ENCODE measurements at regions not wholly inside any gene's neighbourhood (a gene's known extent, or its start where the extent isn't known, plus 50 kb on each side); places are given as distances from the start of the nearest gene placed in this dataset.
"Not testable (repeated sequence)": the region's sequence is repeated elsewhere in the genome, so short reads cannot be mapped to it uniquely, and the experiment has no call there.

DNA sequence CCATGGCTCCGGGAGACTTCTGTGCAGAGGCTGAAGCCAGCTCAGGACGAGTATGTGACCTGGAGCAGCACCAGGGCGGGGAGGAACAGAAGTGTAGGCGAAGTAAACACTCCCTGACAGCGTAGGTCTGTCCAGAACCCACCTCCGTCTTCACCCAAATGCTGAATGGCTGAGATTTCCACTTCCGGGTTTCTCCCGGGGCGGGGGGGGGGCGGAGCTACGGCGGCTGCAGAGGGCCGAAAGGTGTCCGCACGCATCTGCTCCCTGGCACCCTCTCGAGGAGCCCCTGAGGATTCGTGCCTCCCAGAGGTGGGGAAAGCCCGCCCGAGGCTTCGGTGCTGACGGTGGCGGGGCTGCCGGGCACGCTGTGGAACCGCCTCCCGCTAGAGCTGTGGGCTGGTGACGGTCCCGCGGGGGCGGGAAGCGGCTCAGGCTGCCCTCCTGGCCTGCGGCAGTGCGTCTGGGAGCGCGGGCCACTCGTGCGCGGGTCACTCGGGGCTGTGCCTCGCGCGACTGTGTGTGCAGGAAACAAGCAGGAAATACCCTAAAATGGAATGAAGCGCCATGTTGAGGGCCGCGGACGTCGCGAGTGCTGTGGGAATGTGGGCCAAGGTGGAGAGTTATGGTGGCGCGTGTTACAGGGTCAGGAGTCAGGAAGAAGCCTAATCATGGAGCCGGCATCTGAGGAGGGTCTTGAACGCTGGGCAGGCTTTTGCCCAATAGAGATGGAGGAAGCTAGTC, 1425.4 kb downstream of the FOXD4L5 start:
- Histone ChIP-seq H3K9me3 (ENCODE audit: low read length) (no peaks in the 10 kb centered on the region), H3K27ac (ENCODE audit: low read length) (no peak overlapping the region), H3K4me1 (ENCODE audit: insufficient read depth, low read length) (no peaks in the 10 kb centered on the region), H3K4me2 (ENCODE audit: low read length) (no peak overlapping the region), H3K4me3 (ENCODE audit: low read length) (no peak overlapping the region), H3F3A (ENCODE audit: low read length, unreplicated experiment) (no peaks in the 10 kb centered on the region), H3K9ac (ENCODE audit: low read length) (no peak overlapping the region), H4K20me1 (ENCODE audit: low read length) (no peaks in the 10 kb centered on the region), H3K36me3 (ENCODE audit: low read depth, low read length) (no peaks in the 10 kb centered on the region), H2AFZ (ENCODE audit: low read length) (no peak overlapping the region), H3K79me2 (ENCODE audit: low read length) (no peaks in the 10 kb centered on the region), H3K9me2 (replicated peaks; ENCODE audit: low read length) (no peaks in the 10 kb centered on the region), H3K27me3 (ENCODE audit: low read length) (no peaks in the 10 kb centered on the region)
- CTCF ChIA-PET = no interaction called here
- no peak for TF ChIP-seq EZH2phosphoT487 (IDR thresholded peaks at IDR 0.05; ENCODE audit: borderline replicate concordance, low read length)
- no peak for TF ChIP-seq EZH2 (IDR thresholded peaks at IDR 0.05; ENCODE audit: low read length, unreplicated experiment)
- TF ChIP-seq, protein P1, sequence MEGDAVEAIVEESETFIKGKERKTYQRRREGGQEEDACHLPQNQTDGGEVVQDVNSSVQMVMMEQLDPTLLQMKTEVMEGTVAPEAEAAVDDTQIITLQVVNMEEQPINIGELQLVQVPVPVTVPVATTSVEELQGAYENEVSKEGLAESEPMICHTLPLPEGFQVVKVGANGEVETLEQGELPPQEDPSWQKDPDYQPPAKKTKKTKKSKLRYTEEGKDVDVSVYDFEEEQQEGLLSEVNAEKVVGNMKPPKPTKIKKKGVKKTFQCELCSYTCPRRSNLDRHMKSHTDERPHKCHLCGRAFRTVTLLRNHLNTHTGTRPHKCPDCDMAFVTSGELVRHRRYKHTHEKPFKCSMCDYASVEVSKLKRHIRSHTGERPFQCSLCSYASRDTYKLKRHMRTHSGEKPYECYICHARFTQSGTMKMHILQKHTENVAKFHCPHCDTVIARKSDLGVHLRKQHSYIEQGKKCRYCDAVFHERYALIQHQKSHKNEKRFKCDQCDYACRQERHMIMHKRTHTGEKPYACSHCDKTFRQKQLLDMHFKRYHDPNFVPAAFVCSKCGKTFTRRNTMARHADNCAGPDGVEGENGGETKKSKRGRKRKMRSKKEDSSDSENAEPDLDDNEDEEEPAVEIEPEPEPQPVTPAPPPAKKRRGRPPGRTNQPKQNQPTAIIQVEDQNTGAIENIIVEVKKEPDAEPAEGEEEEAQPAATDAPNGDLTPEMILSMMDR (conservative IDR thresholded peaks at IDR 0.05; ENCODE audit: low read depth, low read length) = no peak
- ATAC-seq (no peak), DNase-seq (no peak)
- intact Hi-C loops (cut with micrococcal nuclease) = no loop called here
- POLR2A ChIA-PET (ENCODE audit: unreplicated experiment) = no interaction called here
- no TSS peak for BruUV-seq (replicated peaks)

DNA sequence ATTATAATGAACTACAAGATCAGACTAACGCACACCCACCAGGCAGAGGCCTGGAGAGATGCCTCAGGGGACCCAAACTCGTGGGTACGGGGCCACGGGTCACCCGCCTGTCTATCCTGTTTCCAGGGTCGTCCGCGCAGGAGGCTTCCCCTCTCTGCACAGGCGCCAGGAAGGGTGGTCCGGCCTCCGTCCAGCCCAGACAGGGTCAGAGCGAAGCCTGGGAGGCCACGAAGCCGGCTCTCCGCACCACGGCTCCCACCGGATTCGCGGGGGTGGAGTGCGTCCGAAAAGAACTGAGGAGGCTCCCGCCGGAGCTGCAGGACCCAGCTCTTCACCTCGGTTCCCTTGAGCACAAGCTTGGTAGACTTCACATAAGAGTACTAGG, 1425.9 kb downstream of the FOXD4L5 start:
- intact Hi-C loops (cut with micrococcal nuclease); H3K4me1 ChIP-seq (ENCODE audit: insufficient read depth, low read length); H3K4me3 ChIP-seq (ENCODE audit: low read length); H3K9ac ChIP-seq (ENCODE audit: low read length); H3K36me3 ChIP-seq (ENCODE audit: low read depth, low read length); H4K20me1 ChIP-seq (ENCODE audit: low read length); H2AFZ ChIP-seq (ENCODE audit: low read length); H3F3A ChIP-seq (ENCODE audit: low read length, unreplicated experiment); ATAC-seq; BruUV-seq (replicated peaks); H3K27me3 ChIP-seq (ENCODE audit: low read length); CTCF ChIA-PET; H3K9me3 ChIP-seq (ENCODE audit: low read length); H3K9me2 ChIP-seq (replicated peaks; ENCODE audit: low read length); DNase-seq; H3K79me2 ChIP-seq (ENCODE audit: low read length); H3K27ac ChIP-seq (ENCODE audit: low read length); POLR2A ChIA-PET (ENCODE audit: unreplicated experiment); H3K4me2 ChIP-seq (ENCODE audit: low read length): not testable (repeated sequence)

DNA sequence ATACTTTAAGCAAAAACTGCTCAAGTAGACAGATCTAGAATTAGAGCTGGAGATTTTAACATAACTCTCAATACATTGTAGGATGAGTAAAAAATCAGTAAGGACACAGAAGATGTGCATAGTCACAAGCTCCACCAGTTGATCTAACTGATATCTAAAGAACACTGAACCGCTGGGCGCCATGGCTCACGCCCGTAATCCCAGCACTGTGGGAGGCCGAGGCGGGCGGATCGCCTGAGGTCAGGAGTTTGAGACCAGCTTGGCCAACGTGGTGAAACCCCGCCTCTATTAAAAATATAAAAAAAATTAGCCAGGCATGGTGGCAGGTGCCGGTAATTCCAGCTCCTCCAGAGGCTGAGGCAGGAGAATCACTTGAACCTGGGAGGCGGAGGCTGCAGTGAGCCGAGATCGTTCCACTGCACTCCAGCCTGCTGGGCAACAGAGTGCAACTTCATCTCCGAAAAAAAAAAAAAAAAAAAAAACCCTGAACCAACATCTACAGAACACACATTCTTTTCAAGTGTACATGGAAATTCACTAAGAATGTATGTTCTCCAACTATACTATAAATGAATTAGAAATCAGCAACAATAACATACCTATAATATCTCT, 1431.8 kb downstream of the FOXD4L5 start:
- CTCF ChIA-PET; H3K4me3 ChIP-seq (ENCODE audit: low read length); ATAC-seq; H3K79me2 ChIP-seq (ENCODE audit: low read length); H3K27ac ChIP-seq (ENCODE audit: low read length); H3K9ac ChIP-seq (ENCODE audit: low read length); H3K9me3 ChIP-seq (ENCODE audit: low read length); H3F3A ChIP-seq (ENCODE audit: low read length, unreplicated experiment); H3K27me3 ChIP-seq (ENCODE audit: low read length); intact Hi-C loops (cut with micrococcal nuclease); H4K20me1 ChIP-seq (ENCODE audit: low read length); DNase-seq; BruUV-seq (replicated peaks); H3K36me3 ChIP-seq (ENCODE audit: low read depth, low read length); H3K4me1 ChIP-seq (ENCODE audit: insufficient read depth, low read length); POLR2A ChIA-PET (ENCODE audit: unreplicated experiment); H2AFZ ChIP-seq (ENCODE audit: low read length); H3K9me2 ChIP-seq (replicated peaks; ENCODE audit: low read length); H3K4me2 ChIP-seq (ENCODE audit: low read length): not testable (repeated sequence)

DNA sequence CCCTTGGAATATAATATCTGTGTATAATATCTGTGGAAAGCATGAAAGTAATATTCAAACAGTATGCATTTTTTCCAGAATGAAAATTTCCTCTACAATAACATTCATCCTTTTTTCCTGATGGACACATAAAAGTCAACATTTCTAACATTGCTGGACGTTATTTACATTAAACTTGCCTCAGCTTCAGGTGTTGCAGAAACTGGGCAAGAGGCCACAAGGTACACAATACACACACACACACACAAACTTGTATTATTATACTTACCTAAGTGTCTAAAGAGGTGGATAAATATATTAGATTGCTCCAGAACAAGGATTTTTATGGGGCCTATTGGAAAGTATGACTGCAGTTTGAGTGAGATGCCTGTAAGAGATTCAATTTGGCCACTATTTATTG, 1460.2 kb downstream of the FOXD4L5 start:
- DNase-seq; H3F3A ChIP-seq (ENCODE audit: low read length, unreplicated experiment); ATAC-seq; H3K27me3 ChIP-seq (ENCODE audit: low read length); H3K9ac ChIP-seq (ENCODE audit: low read length); H3K4me3 ChIP-seq (ENCODE audit: low read length); H3K4me1 ChIP-seq (ENCODE audit: insufficient read depth, low read length); H3K9me3 ChIP-seq (ENCODE audit: low read length); BruUV-seq (replicated peaks); H3K4me2 ChIP-seq (ENCODE audit: low read length); CTCF ChIA-PET; H4K20me1 ChIP-seq (ENCODE audit: low read length); intact Hi-C loops (cut with micrococcal nuclease); H3K36me3 ChIP-seq (ENCODE audit: low read depth, low read length); H3K27ac ChIP-seq (ENCODE audit: low read length); H2AFZ ChIP-seq (ENCODE audit: low read length); H3K79me2 ChIP-seq (ENCODE audit: low read length); POLR2A ChIA-PET (ENCODE audit: unreplicated experiment); H3K9me2 ChIP-seq (replicated peaks; ENCODE audit: low read length): not testable (repeated sequence)

DNA sequence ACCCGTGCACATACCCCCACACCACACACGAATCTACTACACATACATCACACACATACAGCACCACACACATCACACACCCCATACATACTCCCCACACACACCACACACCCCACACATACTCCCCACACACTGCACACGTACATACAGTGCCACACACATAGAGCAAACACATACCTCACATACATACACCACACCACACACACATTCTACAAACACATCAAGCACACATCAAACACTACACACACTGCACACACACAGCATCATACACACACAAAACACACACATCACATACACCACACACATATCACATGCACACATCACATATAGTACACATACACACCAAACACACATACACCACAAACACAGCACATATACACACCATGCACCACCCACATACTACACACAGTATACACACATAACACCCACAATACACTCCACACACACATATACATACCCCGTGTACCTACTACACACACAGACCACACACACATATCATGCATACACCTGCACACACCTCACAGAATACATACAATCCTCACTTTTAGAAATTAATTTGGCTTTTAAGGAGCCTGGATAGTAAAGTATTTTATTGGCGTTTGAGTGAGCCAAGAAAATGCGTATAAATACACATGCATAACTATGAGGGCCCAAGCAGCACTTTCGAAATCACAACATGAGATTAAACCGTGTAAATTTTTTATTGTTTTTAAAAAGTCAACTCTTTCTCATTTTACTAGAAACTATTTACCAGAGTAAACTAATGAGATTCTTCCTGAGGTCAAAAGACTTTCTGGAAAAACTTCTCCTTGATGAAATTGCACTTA, 1461.4 kb downstream of the FOXD4L5 start:
- H3K4me3 ChIP-seq (ENCODE audit: low read length); H3K79me2 ChIP-seq (ENCODE audit: low read length); DNase-seq; CTCF ChIA-PET; H3K4me2 ChIP-seq (ENCODE audit: low read length); H4K20me1 ChIP-seq (ENCODE audit: low read length); H3K9ac ChIP-seq (ENCODE audit: low read length); BruUV-seq (replicated peaks); H3K27me3 ChIP-seq (ENCODE audit: low read length); H3K4me1 ChIP-seq (ENCODE audit: insufficient read depth, low read length); intact Hi-C loops (cut with micrococcal nuclease); H3F3A ChIP-seq (ENCODE audit: low read length, unreplicated experiment); H3K9me2 ChIP-seq (replicated peaks; ENCODE audit: low read length); H3K36me3 ChIP-seq (ENCODE audit: low read depth, low read length); H3K9me3 ChIP-seq (ENCODE audit: low read length); POLR2A ChIA-PET (ENCODE audit: unreplicated experiment); H2AFZ ChIP-seq (ENCODE audit: low read length); H3K27ac ChIP-seq (ENCODE audit: low read length): not testable (repeated sequence)
- peak; percentile 48 for ATAC-seq

Data from PC-3 (cell line).